HG03432 (cell line): ENCODE measurements at regions not wholly inside any gene's neighbourhood (a gene's known extent, or its start where the extent isn't known, plus 50 kb on each side); places are given as distances from the start of the nearest gene placed in this dataset.

Source experiments
- ATAC-seq: cut with Tn5 transposase; IDR thresholded peaks from one replicate; pipeline ENCODE4 v1.9.1; 2021; ENCODE audit warnings: mild to moderate bottlenecking, moderate library complexity; ENCODE audit not compliant: unreplicated experiment

DNA sequence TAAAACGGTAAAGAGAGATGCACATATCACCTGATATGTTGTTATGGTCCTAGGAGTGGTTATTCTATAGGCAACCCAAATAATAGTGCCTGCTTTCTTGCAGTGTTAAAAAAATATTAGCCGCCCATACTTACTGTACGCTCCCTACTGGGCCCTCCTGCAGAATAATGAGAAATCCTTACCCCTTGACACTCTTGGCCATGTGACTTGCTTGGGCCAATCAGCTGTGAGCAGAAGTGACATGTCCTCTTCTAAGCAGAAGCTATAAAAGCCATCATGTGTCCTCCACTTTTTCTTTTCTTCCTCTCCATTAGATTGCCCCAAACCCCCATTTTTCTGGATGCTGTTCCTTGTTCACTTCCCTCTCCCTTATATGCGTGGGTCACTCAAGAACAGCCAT is 90.5 kb upstream of the SPRED2 start:
- no peak for ATAC-seq

- ATAC-seq = no peak
Measured at GRCh38 chr2:65518751-65519150, 86.4 kb upstream of the SPRED2 start.

DNA sequence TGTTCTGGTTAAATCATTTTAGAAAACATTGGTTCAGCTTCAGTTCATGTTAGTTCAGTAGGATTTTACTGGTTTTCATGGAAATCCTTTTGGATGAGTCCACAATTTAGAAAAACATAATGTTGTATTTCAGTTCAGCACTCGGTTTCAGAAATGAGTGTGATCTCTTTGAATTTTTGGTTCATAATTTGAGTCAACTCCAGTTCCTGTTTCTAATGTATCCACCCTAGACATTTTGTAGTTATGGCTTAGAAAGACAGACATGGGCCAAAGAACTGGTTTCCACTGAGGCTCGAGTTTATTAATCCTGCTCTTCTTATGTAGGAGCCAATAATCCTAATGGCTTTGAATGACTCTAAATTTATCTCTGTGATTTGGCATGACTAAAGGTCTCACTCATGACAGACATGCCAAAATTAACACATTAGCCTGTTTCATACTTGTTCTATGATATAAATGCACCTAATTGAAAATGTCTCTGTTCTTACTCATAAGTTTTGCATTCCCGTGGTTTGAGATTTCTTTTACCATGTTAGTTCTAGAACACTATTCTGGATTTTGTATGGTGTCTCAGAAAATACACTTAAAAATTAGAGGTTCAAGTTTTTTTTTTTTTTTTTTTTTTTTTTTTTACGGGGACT is 82.3 kb upstream of the SPRED2 start:
- ATAC-seq = no peak

GRCh38 chr2:65512783-65513182 is 80.4 kb upstream of the SPRED2 start:
- no peak for ATAC-seq

DNA sequence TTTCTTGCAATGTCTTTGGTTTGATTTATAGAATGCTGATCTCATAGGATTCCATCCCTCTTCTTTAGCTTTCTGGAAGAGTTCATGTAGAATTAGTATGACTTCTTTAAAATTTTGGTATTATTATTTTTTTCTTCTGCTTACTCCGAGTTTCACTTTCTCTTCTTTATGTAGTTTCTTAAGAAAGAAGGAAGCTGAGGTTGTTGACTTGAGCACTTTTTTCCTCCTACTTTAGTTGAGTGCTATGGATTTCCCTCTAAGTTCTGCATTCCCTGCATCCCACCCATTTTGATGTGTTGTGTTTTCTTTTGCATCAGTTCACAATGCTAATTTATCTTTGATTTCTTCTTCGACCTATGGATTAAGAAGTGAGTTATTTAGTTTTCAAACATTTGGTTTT is 78.9 kb upstream of the SPRED2 start:
- no peak for ATAC-seq

GRCh38 chr2:65508225-65508624 is 75.8 kb upstream of the SPRED2 start:
- ATAC-seq = no peak

- ATAC-seq = no peak
Measured at GRCh38 chr2:65507102-65508069, 75.0 kb upstream of the SPRED2 start.

- ATAC-seq = no peak
Measured at GRCh38 chr2:65504814-65505697, 72.7 kb upstream of the SPRED2 start.

GRCh38 chr2:65504201-65504600 is 71.8 kb upstream of the SPRED2 start:
- no peak for ATAC-seq

DNA sequence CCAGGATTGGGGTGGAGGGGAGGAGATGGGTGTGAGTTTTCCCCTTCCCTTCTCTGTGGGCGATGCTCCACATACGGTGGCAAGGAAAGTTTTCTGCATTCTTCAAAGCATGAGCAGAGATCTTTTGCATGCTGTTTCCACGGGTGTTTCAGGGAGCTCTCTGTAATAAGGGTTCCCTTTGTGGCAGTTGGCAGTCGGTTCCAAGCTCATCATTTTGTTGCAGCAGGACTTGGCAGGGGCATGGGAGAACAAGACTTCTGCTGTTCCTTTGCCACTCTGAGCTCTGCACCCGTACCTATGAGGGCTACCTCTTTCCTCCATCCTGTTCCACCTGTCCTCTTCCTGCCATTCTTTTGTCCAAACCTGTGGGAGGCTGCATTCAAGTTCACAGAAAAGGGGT is 71.3 kb upstream of the SPRED2 start:
- ATAC-seq = no peak

DNA sequence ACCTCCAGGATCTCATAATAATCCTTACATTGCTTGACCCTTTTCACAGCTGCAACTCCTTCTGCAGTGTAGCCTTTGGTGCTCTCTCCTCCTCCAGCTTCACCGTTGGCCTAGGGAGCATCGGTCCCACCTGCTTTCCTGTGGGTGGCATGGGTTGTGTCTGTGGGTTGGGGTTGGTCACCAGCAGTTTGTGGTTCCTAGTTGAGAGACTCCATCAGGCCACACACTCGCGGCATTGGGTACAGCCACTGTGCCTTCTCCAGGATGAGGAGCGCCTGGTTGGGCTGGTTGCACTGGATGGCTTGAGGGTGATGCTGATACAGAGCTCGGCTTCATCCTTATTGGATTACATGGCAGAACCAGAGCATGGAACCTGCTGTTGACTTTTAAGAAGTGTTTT is 69.4 kb upstream of the SPRED2 start:
- no peak for ATAC-seq

DNA sequence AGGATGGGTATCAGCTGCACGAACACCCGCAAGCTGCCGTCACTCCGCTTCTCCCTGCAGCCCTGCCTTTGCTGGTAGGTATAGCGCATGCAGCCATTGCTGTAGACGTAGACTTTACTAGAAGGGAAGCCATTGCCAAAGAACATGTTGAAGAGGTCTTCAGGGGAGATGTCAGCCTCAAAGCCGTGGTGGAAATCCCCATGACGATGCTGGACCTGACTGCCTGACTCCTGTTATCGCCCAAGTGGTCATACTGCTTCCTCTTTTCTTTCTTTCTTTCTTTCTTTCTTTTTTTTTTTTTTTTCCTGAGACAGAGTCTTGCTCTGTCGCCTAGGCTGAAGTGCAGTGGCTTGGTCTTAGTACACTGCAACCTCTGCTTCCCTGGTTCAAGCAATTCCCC is 68.7 kb upstream of the SPRED2 start:
- ATAC-seq = no peak

GRCh38 chr2:65500310-65501040 is 68.1 kb upstream of the SPRED2 start:
- no peak for ATAC-seq

DNA sequence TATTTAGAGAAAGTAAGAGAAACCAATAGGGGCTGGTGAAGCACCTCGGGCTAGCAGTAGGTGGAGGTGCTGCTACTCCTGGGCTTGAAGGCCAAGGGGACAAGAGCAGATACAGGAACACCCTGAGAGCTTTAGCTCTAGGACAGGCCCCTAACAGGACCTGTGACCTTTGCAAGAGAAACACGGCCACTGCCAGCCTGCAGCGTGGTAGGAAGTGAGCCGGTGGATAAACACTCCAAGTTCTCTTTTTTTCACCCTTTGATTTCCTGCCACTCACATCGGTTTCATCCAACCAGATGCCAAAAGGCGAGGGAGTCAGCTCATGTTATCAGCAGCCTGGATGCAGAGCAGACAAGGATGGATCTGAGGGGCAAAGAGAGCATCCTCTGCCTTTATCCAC is 66.8 kb upstream of the SPRED2 start:
- ATAC-seq = no peak

DNA sequence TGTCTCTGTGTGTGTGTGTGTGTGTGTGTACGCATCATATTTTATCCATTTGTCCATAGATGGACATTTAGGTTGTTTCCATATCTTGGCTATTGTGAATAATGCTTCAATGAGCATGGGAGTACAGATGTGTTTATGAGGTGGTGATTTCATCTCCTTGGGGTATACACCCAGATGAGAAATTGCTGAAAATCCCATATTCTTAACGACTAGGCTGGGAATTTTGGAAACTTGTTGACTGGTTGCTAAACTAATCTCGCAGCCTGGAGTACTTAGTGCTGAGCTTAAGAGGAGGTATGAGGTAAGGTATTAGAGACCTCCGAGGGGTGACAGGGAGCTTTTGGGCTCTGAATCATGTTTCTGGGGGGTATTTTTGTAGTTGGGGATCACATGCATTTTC is 66.0 kb upstream of the SPRED2 start:
- no peak for ATAC-seq

DNA sequence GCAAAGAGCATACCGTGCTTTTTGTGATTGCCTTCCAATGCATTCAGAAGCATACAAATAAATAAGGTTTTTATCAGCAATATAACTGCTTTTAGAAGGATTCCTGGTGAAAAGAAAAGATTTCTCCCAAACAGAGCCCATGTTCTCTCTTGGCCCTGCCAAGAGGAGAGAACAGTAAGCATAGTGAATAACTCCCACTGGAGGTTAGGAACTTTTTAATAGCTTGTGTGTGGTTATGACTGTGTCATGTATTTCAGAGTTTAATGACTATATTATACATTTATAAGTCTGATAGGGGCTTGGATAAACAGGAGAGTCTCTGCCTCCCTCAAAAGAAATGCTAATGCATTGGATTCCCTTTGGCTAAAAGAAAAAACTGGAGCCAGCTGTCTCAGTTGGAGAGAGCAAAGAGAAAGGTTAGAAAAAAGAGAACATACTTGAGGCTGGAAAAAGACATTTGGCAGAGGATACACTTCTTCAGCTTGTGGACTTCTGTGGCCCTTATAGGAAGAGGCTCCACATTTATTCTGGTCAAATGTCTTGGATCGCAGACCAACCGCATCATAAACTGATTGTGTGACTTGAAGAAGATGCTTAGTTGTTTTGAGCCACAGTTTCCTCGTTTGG is 63.0 kb upstream of the SPRED2 start:
- no peak for ATAC-seq

- no peak for ATAC-seq
Measured at GRCh38 chr2:65494078-65494477, 61.7 kb upstream of the SPRED2 start.

- ATAC-seq = no peak
Measured at GRCh38 chr2:65491381-65491905, 59.0 kb upstream of the SPRED2 start.

GRCh38 chr2:65490222-65490621 is 57.8 kb upstream of the SPRED2 start:
- ATAC-seq = no peak

GRCh38 chr2:65489269-65489668 is 56.9 kb upstream of the SPRED2 start:
- ATAC-seq = no peak
